C4-2B (cell line): ENCODE measurements at regions not wholly inside any gene's neighbourhood (a gene's known extent, or its start where the extent isn't known, plus 50 kb on each side); places are given as distances from the start of the nearest gene placed in this dataset.

Experiments
- H3K27ac ChIP-seq: fragments of 450-650 bp; 2 replicates; pipeline ENCODE4 v1.5.1; 2017
- CTCF ChIP-seq: fragments of 450-650 bp; conservative IDR thresholded peaks from 2 replicates; pipeline ENCODE4 v1.5.1; 2017; ENCODE audit warnings: mild to moderate bottlenecking
- ZFX ChIP-seq: fragments of 450-650 bp; IDR thresholded peaks from 2 replicates; pipeline ENCODE4 v1.6.1; 2017

- TF ChIP-seq CTCF (no peak), ZFX (no peak)
- H3K27ac ChIP-seq: no peak overlapping the region
These were observed 324.1 kb upstream of the TCF4 start for GRCh38 chr18:55912071-55912470.

- TF ChIP-seq ZFX (no peak), CTCF (no peak)
- no peak overlapping the region for H3K27ac ChIP-seq
These were observed 322.3 kb upstream of the TCF4 start for GRCh38 chr18:55910296-55910695.

GRCh38 chr18:55908901-55909366, 320.9 kb upstream of the TCF4 start:
- H3K27ac ChIP-seq: no peak overlapping the region
- no peak for TF ChIP-seq CTCF
- TF ChIP-seq ZFX: no peak

GRCh38 chr18:55907453-55908175, 319.6 kb upstream of the TCF4 start:
- no peak overlapping the region for H3K27ac ChIP-seq
- TF ChIP-seq ZFX (no peak), CTCF (no peak)

- no peak overlapping the region for H3K27ac ChIP-seq
- TF ChIP-seq ZFX (no peak), CTCF (no peak)
These were observed 318.5 kb upstream of the TCF4 start for GRCh38 chr18:55906536-55906935.

- TF ChIP-seq ZFX (no peak), CTCF (no peak)
These were observed 315.9 kb upstream of the TCF4 start for GRCh38 chr18:55903911-55904310.

GRCh38 chr18:55900380-55900779, 312.4 kb upstream of the TCF4 start:
- no peak overlapping the region for H3K27ac ChIP-seq
- TF ChIP-seq CTCF (no peak), ZFX (no peak)

More at GRCh38 chr18:55903911-55904310, 315.9 kb upstream of the TCF4 start:
- H3K27ac ChIP-seq: no peak overlapping the region
